HepG2 (cell line): ENCODE measurements at regions not wholly inside any gene's neighbourhood (a gene's known extent, or its start where the extent isn't known, plus 50 kb on each side); places are given as distances from the start of the nearest gene placed in this dataset.

Source experiments
- ATAC-seq: fragments of 200-7000 bp; cut with Tn5 transposase; 3 replicates; pipeline ENCODE4 v1.9.1; 2020; ENCODE audit warnings: mild to moderate bottlenecking, moderate library complexity
- BruUV-seq: library from RNA; stranded (reverse); fragments of 400-500 nt; replicated peaks from 2 replicates; lab custom pipeline; 2021; lab: Mats Ljungman, UMichigan
- CTCF ChIA-PET: fragments of 300-600 bp; formaldehyde crosslinking; extraction: SDS; loops from one replicate; lab custom pipeline; 2021; ENCODE audit warnings: low total read pairs, inconsistent platforms, low intra/inter-chr PET ratio; lab: Yijun Ruan, JAX
- POLR2A ChIA-PET: fragments of 350-600 bp; sonication (Branson Sonifier 250); formaldehyde crosslinking; loops from one replicate; lab custom pipeline; 2020; ENCODE audit warnings: antibody characterized with exemption, inconsistent platforms; lab: Yijun Ruan, JAX
- DNase-seq: peaks from one replicate; pipeline ENCODE4 v3.0.0-alpha.2; 2015; ENCODE audit warnings: low spot score
- FAIRE-seq: peaks from 3 replicates; lab custom pipeline; 2011; peaks lifted over from hg19 to GRCh38; lab: Jason Lieb, UNC
- H2AFZ ChIP-seq: one replicate; pipeline ENCODE4 v1.6.1; 2011; ENCODE audit warnings: low read length, inconsistent platforms
- H3K27ac ChIP-seq: fragments of 300-600 bp; 3 replicates; pipeline ENCODE4 v1.8.0; 2011; ENCODE audit warnings: mixed run types, mild to moderate bottlenecking, mixed read lengths, low read length, inconsistent platforms; ENCODE audit not compliant: insufficient read depth; ENCODE audit errors: extremely low read length
- H3K27me3 ChIP-seq, 2 experiments: fragments of 200-600 bp in 1 of 2; 2 replicates in 1 of 2; 3 replicates in 1 of 2; pipeline versions ENCODE4 v1.6.0 to v1.8.0; 2011; ENCODE audit warnings: low read length in 2 of 2, mild to moderate bottlenecking in 2 of 2, moderate library complexity in 2 of 2, inconsistent platforms in 1 of 2; ENCODE audit not compliant: insufficient read depth in 2 of 2, control insufficient read depth in 1 of 2
- H3K36me3 ChIP-seq, 2 experiments: fragments of 200-600 bp in 1 of 2; replicated peaks in 1 of 2; 2 replicates in 1 of 2; 3 replicates in 1 of 2; pipeline versions ENCODE4 v1.5.1 to v1.8.0; 2011; ENCODE audit warnings: low read length in 2 of 2, inconsistent platforms in 1 of 2; ENCODE audit not compliant: insufficient read depth in 2 of 2, control insufficient read depth in 1 of 2
- H3K4me1 ChIP-seq: 2 replicates; pipeline ENCODE4 v1.5.1; 2012; ENCODE audit warnings: low read length, inconsistent platforms; ENCODE audit not compliant: insufficient read depth
- H3K4me2 ChIP-seq: 2 replicates; pipeline ENCODE4 v1.6.0; 2011; ENCODE audit warnings: low read depth, low read length, inconsistent platforms
- H3K4me3 ChIP-seq, 3 experiments: fragments of 200-600 bp in 1 of 3; sonication (generic), shearing (Covaris generic) in 1 of 3; replicated peaks in 1 of 3; 2 replicates each; pipeline ENCODE4 v1.5.1; 2011 to 2016; ENCODE audit warnings: low read length in 3 of 3, inconsistent platforms in 2 of 3, low read depth in 2 of 3, mild to moderate bottlenecking in 2 of 3, control low read depth in 1 of 3, mixed read lengths in 1 of 3; ENCODE audit not compliant: insufficient read depth in 1 of 3
- H3K79me2 ChIP-seq: one replicate; pipeline ENCODE4 v1.6.1; 2011; ENCODE audit warnings: low read length, inconsistent platforms; ENCODE audit not compliant: insufficient read depth
- H3K9ac ChIP-seq: 2 replicates; pipeline ENCODE4 v1.6.0; 2011; ENCODE audit warnings: mild to moderate bottlenecking, low read depth, low read length, inconsistent platforms; ENCODE audit not compliant: insufficient read depth
- H3K9me3 ChIP-seq: 2 replicates; pipeline ENCODE4 v1.5.1; 2012; ENCODE audit warnings: mild to moderate bottlenecking, low read length
- H4K20me1 ChIP-seq: 2 replicates; pipeline ENCODE4 v1.6.0; 2011; ENCODE audit warnings: inconsistent platforms, mild to moderate bottlenecking, low read length, moderate library complexity; ENCODE audit not compliant: insufficient read depth
- GABPB1 ChIP-seq: IDR thresholded peaks from 2 replicates; pipeline ENCODE4 v1.6.1; 2016; ENCODE audit warnings: mild to moderate bottlenecking, missing genetic modification reagents, moderate library complexity, missing compliant biosample characterization
- KLF15 ChIP-seq: sonication (generic); formaldehyde crosslinking; IDR thresholded peaks from 2 replicates; pipeline ENCODE4 v1.8.1; 2023; ENCODE audit warnings: borderline replicate concordance, mild to moderate bottlenecking, inconsistent platforms, missing genetic modification reagents, mixed read lengths
- NAIF1 ChIP-seq: sonication (generic); formaldehyde crosslinking; IDR thresholded peaks from 2 replicates; pipeline ENCODE4 v1.5.0; 2020; ENCODE audit warnings: mild to moderate bottlenecking, missing genetic modification reagents, borderline replicate concordance
- PCBP1 ChIP-seq: fragments of 200-400 bp; formaldehyde crosslinking; IDR thresholded peaks from 2 replicates; pipeline ENCODE4 v1.6.1; 2017; ENCODE audit warnings: mild to moderate bottlenecking, low read depth, low read length, borderline replicate concordance
- RAD21 ChIP-seq: fragments of 450-650 bp; formaldehyde crosslinking; IDR thresholded peaks from 2 replicates; pipeline ENCODE4 v1.5.0; 2020; ENCODE audit warnings: mild to moderate bottlenecking
- REL ChIP-seq: sonication (generic); formaldehyde crosslinking; conservative IDR thresholded peaks from 2 replicates; pipeline ENCODE4 v1.8.0; 2022; ENCODE audit warnings: mild to moderate bottlenecking, missing genetic modification reagents, moderate library complexity
- SMYD3 ChIP-seq: sonication (generic); formaldehyde crosslinking; IDR thresholded peaks from 2 replicates; pipeline ENCODE4 v1.8.1; 2023; ENCODE audit warnings: mild to moderate bottlenecking, missing genetic modification reagents
- TCF12 ChIP-seq, 2 experiments: fragments of 450-650 bp in 1 of 2; sonication (generic) in 1 of 2; formaldehyde crosslinking in 1 of 2; IDR thresholded peaks; 2 replicates each; pipeline versions ENCODE4 v1.6.1 to v1.8.0; 2017 to 2022; ENCODE audit warnings: antibody characterized with exemption in 1 of 2, mild to moderate bottlenecking in 1 of 2, missing genetic modification reagents in 1 of 2, moderate library complexity in 1 of 2
- U2AF1 ChIP-seq: fragments of 200-400 bp; formaldehyde crosslinking; optimal IDR thresholded peaks from 2 replicates; pipeline ENCODE3; 2017; ENCODE audit warnings: mild to moderate bottlenecking, low read depth, low read length
- ZMYM3 ChIP-seq: sonication (generic); formaldehyde crosslinking; IDR thresholded peaks from 2 replicates; pipeline ENCODE4 v1.5.1; 2020; ENCODE audit warnings: mild to moderate bottlenecking, missing genetic modification reagents
- ZNF224 ChIP-seq: sonication (generic); formaldehyde crosslinking; IDR thresholded peaks from 2 replicates; pipeline ENCODE4 v1.5.0; 2020; ENCODE audit warnings: mild to moderate bottlenecking, missing genetic modification reagents
- ZNF441 ChIP-seq: sonication (generic); formaldehyde crosslinking; IDR thresholded peaks from 2 replicates; pipeline ENCODE4 v1.7.0; 2021; ENCODE audit warnings: missing genetic modification reagents, borderline replicate concordance
- WGBS: methylation state at CpG from one replicate; pipeline ENCODE4 v1.1.6; 2017; ENCODE audit warnings: low lambda C conversion rate; 5-methylcytosine and 5-hydroxymethylcytosine counted together
- in situ Hi-C: cut with HindIII; loops from 2 replicates; pipeline ENCODE4 v1.10.0; 2017; ENCODE audit warnings: low pct_unique_long_range_greater_than_20kb; ENCODE audit not compliant: extremely low pct_ligation_motif_present
- intact Hi-C: fragments of 100-400 bp; cut with micrococcal nuclease; formaldehyde crosslinking; loops from one replicate; pipeline ENCODE4 v1.10.0; 2022; ENCODE audit not compliant: unreplicated experiment
- TF ChIP-seq, protein P1 (sequence below): sonication (generic); formaldehyde crosslinking; IDR thresholded peaks from 2 replicates; pipeline ENCODE4 v1.4.0; 2020; ENCODE audit warnings: missing genetic modification reagents, borderline replicate concordance
- TF ChIP-seq, protein P2 (sequence below): sonication (generic); formaldehyde crosslinking; IDR thresholded peaks from 2 replicates; pipeline ENCODE4 v1.8.1; 2022; ENCODE audit warnings: low read depth, mild to moderate bottlenecking, missing genetic modification reagents

- Histone ChIP-seq H3K4me1 (no peaks in the 10 kb centered on the region), H3K27ac (no peak overlapping the region), H3K9me3 (peaks cover 27% of the 10 kb centered on the region; the same call in 1 of the 2 replicates), H2AFZ (no peak overlapping the region), H4K20me1 (no peaks in the 10 kb centered on the region), H3K4me2 (no peak overlapping the region), H3K9ac (no peak overlapping the region), H3K4me3 (no peak overlapping the region), H3K27me3 (no peaks in the 10 kb centered on the region; a peak in 1 of 5 replicates), H3K79me2 (no peaks in the 10 kb centered on the region), H3K36me3 (no peaks in the 10 kb centered on the region)
- 0% methylated on average over 1 of the region's 1 CpG for WGBS
- no peak for FAIRE-seq
- BruUV-seq, result no TSS peak
- ATAC-seq, result no peak
- ChIA-PET CTCF (no interaction called here), POLR2A (no interaction called here)
- in situ Hi-C loops, result no loop called here
- no peak for DNase-seq
- intact Hi-C loops, result no loop called here
- TF ChIP-seq SMYD3 (CRISPR knock-in tag), result no peak
- TF ChIP-seq, protein P1, sequence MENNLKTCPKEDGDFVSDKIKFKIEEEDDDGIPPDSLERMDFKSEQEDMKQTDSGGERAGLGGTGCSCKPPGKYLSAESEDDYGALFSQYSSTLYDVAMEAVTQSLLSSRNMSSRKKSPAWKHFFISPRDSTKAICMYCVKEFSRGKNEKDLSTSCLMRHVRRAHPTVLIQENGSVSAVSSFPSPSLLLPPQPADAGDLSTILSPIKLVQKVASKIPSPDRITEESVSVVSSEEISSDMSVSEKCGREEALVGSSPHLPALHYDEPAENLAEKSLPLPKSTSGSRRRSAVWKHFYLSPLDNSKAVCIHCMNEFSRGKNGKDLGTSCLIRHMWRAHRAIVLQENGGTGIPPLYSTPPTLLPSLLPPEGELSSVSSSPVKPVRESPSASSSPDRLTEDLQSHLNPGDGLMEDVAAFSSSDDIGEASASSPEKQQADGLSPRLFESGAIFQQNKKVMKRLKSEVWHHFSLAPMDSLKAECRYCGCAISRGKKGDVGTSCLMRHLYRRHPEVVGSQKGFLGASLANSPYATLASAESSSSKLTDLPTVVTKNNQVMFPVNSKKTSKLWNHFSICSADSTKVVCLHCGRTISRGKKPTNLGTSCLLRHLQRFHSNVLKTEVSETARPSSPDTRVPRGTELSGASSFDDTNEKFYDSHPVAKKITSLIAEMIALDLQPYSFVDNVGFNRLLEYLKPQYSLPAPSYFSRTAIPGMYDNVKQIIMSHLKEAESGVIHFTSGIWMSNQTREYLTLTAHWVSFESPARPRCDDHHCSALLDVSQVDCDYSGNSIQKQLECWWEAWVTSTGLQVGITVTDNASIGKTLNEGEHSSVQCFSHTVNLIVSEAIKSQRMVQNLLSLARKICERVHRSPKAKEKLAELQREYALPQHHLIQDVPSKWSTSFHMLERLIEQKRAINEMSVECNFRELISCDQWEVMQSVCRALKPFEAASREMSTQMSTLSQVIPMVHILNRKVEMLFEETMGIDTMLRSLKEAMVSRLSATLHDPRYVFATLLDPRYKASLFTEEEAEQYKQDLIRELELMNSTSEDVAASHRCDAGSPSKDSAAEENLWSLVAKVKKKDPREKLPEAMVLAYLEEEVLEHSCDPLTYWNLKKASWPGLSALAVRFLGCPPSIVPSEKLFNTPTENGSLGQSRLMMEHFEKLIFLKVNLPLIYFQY (CRISPR knock-in tag), result no peak
- no peak for TF ChIP-seq KLF15 (CRISPR knock-in tag)
- TF ChIP-seq GABPB1 (CRISPR knock-in tag), result no peak
- no peak for TF ChIP-seq PCBP1
- TF ChIP-seq RAD21 (CRISPR knock-in tag), result no peak
- TF ChIP-seq ZNF441 (CRISPR knock-in tag), result no peak
- TF ChIP-seq TCF12 (IDR thresholded peaks at IDR 0.05), result no peak
- TF ChIP-seq TCF12 (CRISPR knock-in tag; IDR thresholded peaks at IDR 0.05), result no peak
- TF ChIP-seq, protein P2, sequence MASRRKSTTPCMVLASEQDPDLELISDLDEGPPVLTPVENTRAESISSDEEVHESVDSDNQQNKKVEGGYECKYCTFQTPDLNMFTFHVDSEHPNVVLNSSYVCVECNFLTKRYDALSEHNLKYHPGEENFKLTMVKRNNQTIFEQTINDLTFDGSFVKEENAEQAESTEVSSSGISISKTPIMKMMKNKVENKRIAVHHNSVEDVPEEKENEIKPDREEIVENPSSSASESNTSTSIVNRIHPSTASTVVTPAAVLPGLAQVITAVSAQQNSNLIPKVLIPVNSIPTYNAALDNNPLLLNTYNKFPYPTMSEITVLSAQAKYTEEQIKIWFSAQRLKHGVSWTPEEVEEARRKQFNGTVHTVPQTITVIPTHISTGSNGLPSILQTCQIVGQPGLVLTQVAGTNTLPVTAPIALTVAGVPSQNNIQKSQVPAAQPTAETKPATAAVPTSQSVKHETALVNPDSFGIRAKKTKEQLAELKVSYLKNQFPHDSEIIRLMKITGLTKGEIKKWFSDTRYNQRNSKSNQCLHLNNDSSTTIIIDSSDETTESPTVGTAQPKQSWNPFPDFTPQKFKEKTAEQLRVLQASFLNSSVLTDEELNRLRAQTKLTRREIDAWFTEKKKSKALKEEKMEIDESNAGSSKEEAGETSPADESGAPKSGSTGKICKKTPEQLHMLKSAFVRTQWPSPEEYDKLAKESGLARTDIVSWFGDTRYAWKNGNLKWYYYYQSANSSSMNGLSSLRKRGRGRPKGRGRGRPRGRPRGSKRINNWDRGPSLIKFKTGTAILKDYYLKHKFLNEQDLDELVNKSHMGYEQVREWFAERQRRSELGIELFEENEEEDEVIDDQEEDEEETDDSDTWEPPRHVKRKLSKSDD (CRISPR knock-in tag), result no peak
- TF ChIP-seq NAIF1 (CRISPR knock-in tag), result no peak
- TF ChIP-seq U2AF1, result no peak
- TF ChIP-seq ZMYM3 (CRISPR knock-in tag), result no peak
- no peak for TF ChIP-seq ZNF224
- no peak for TF ChIP-seq REL (CRISPR knock-in tag)
These were observed 443.9 kb downstream of the DIPK2A start for GRCh38 chr3:144415492-144415891.
